PC-3 (cell line): ENCODE measurements at regions not wholly inside any gene's neighbourhood (a gene's known extent, or its start where the extent isn't known, plus 50 kb on each side); places are given as distances from the start of the nearest gene placed in this dataset.
"Not testable (repeated sequence)": the region's sequence is repeated elsewhere in the genome, so short reads cannot be mapped to it uniquely, and the experiment has no call there.

ENCODE experiments used
- EZH2phosphoT487 ChIP-seq: fragments of 300-600 bp; sonication (generic); IDR thresholded peaks from 2 replicates; pipeline ENCODE4 v1.6.1; 2018; ENCODE audit warnings: mild to moderate bottlenecking, antibody characterized with exemption, low read length, borderline replicate concordance
- TF ChIP-seq, protein P1 (sequence below): fragments of 300-600 bp; sonication (generic); conservative IDR thresholded peaks from 2 replicates; pipeline ENCODE4 v1.5.1; 2017; ENCODE audit warnings: antibody characterized with exemption, low read depth, mild to moderate bottlenecking, low read length

DNA sequence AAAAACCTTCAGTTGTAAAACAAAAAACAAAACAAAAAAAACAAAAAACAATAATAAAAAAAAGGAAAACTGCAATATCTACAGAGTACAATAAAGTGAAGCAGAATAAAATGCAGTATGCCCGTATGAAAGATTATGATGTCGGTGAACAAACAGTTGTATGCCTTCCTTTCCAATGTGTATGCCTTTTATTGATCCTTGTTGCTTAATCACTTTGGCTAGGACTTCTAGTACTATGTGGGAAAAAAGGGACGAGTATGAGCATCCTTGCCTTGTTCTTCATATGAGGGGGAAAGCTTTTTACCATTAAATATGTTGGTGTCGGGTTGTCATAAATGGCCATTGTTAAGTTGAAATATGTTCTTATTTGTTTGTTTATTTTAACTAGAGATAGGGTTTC, 66.7 kb downstream of the GOLGA8T start:
- TF ChIP-seq EZH2phosphoT487 = not testable (repeated sequence)
- TF ChIP-seq, protein P1, sequence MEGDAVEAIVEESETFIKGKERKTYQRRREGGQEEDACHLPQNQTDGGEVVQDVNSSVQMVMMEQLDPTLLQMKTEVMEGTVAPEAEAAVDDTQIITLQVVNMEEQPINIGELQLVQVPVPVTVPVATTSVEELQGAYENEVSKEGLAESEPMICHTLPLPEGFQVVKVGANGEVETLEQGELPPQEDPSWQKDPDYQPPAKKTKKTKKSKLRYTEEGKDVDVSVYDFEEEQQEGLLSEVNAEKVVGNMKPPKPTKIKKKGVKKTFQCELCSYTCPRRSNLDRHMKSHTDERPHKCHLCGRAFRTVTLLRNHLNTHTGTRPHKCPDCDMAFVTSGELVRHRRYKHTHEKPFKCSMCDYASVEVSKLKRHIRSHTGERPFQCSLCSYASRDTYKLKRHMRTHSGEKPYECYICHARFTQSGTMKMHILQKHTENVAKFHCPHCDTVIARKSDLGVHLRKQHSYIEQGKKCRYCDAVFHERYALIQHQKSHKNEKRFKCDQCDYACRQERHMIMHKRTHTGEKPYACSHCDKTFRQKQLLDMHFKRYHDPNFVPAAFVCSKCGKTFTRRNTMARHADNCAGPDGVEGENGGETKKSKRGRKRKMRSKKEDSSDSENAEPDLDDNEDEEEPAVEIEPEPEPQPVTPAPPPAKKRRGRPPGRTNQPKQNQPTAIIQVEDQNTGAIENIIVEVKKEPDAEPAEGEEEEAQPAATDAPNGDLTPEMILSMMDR = not testable (repeated sequence)
